K562 (cell line): ENCODE measurements at regions not wholly inside any gene's neighbourhood (a gene's known extent, or its start where the extent isn't known, plus 50 kb on each side); places are given as distances from the start of the nearest gene placed in this dataset.

Experiments
- ATAC-seq: fragments of 200-7000 bp; cut with Tn5 transposase; 3 replicates; pipeline ENCODE4 v1.9.1; 2020; ENCODE audit warnings: moderate library complexity
- BruUV-seq: library from RNA; stranded (reverse); fragments of 400-500 nt; replicated peaks from 2 replicates; lab custom pipeline; 2021; lab: Mats Ljungman, UMichigan
- CTCF ChIA-PET: fragments of 300-600 bp; formaldehyde crosslinking; extraction: SDS; loops from one replicate; lab custom pipeline; 2021; ENCODE audit warnings: low intra/inter-chr PET ratio; lab: Yijun Ruan, JAX
- POLR2A ChIA-PET: fragments of 300-600, 350-650 bp; sonication (Branson Sonifier 250); formaldehyde crosslinking; extraction: SDS; loops from one replicate; lab custom pipeline; 2021; ENCODE audit warnings: antibody characterized with exemption, inconsistent platforms; lab: Yijun Ruan, JAX
- DNase-seq, 4 experiments: peaks; one replicate each; pipeline versions ENCODE4 v3.0.0 to v3.0.0-alpha.2; 2011 to 2018; ENCODE audit warnings: low spot score in 3 of 4, mixed read lengths in 3 of 4; ENCODE audit errors: extremely low read depth in 1 of 4
- FAIRE-seq: peaks from 2 replicates; lab custom pipeline; 2011; peaks lifted over from hg19 to GRCh38; lab: Jason Lieb, UNC
- H2AFZ ChIP-seq: 2 replicates; pipeline ENCODE4 v1.6.0; 2011; ENCODE audit warnings: low read depth, low read length, control low read depth, inconsistent platforms
- H3K27ac ChIP-seq: fragments of 200-600 bp; 3 replicates; pipeline ENCODE4 v1.8.0; 2011; ENCODE audit warnings: low read depth, mild to moderate bottlenecking, control low read depth, inconsistent platforms, low read length, moderate library complexity, mixed read lengths; ENCODE audit errors: extremely low read depth
- H3K27me3 ChIP-seq, 2 experiments: fragments of 300-600 bp in 1 of 2; 2 replicates in 1 of 2; 3 replicates in 1 of 2; pipeline versions ENCODE4 v1.6.0 to v1.8.0; 2011; ENCODE audit warnings: inconsistent platforms in 2 of 2, low read length in 2 of 2, mild to moderate bottlenecking in 1 of 2, mixed read lengths in 1 of 2, moderate library complexity in 1 of 2; ENCODE audit not compliant: control insufficient read depth in 2 of 2, insufficient read depth in 2 of 2
- H3K36me3 ChIP-seq: fragments of 300-600 bp; 3 replicates; pipeline ENCODE4 v1.8.0; 2011; ENCODE audit warnings: mild to moderate bottlenecking, low read length, inconsistent platforms; ENCODE audit not compliant: control insufficient read depth, insufficient read depth
- H3K4me1 ChIP-seq, 2 experiments: fragments of 200-600 bp in 1 of 2; replicated peaks in 1 of 2; 2 replicates in 1 of 2; 3 replicates in 1 of 2; pipeline versions ENCODE4 v1.5.1 to v1.8.0; 2011; ENCODE audit warnings: inconsistent platforms in 2 of 2, low read length in 2 of 2, mild to moderate bottlenecking in 1 of 2, mixed read lengths in 1 of 2, moderate library complexity in 1 of 2; ENCODE audit not compliant: control insufficient read depth in 2 of 2, insufficient read depth in 2 of 2
- H3K4me2 ChIP-seq: 2 replicates; pipeline ENCODE4 v1.6.1; 2011; ENCODE audit warnings: low read length, control low read depth, inconsistent platforms, mixed read lengths; ENCODE audit not compliant: insufficient read depth
- H3K4me3 ChIP-seq: fragments of 200-600 bp; sonication (generic), shearing (Covaris generic); 2 replicates; pipeline ENCODE4 v1.5.1; 2016; ENCODE audit warnings: control low read depth, inconsistent platforms
- H3K79me2 ChIP-seq: fragments of 200-600 bp; 3 replicates; pipeline ENCODE4 v1.8.0; 2011; ENCODE audit warnings: low read length, inconsistent platforms; ENCODE audit not compliant: control insufficient read depth, insufficient read depth
- H3K9ac ChIP-seq, 2 experiments: 2 replicates each; pipeline versions ENCODE4 v1.6.0 to v1.6.1; 2011; ENCODE audit warnings: low read depth in 2 of 2, low read length in 2 of 2, control low read depth in 1 of 2, inconsistent platforms in 1 of 2, mild to moderate bottlenecking in 1 of 2, mixed read lengths in 1 of 2; ENCODE audit not compliant: insufficient read depth in 1 of 2
- H3K9me1 ChIP-seq: one replicate; pipeline ENCODE4 v1.6.0; 2011; ENCODE audit warnings: inconsistent platforms, mild to moderate bottlenecking, low read length, moderate library complexity; ENCODE audit not compliant: control insufficient read depth, insufficient read depth
- H3K9me3 ChIP-seq: replicated peaks from 2 replicates; pipeline ENCODE4 v1.5.1; 2011; ENCODE audit warnings: low read depth, low read length, inconsistent platforms; ENCODE audit not compliant: control insufficient read depth, insufficient read depth
- H4K20me1 ChIP-seq: replicated peaks from 2 replicates; pipeline ENCODE4 v1.6.1; 2011; ENCODE audit warnings: low read length, inconsistent platforms, mixed read lengths; ENCODE audit not compliant: control insufficient read depth, insufficient read depth
- ARID2 ChIP-seq: fragments of 450-650 bp; IDR thresholded peaks from 2 replicates; pipeline ENCODE4 v1.6.1; 2017; ENCODE audit warnings: antibody characterized with exemption, mild to moderate bottlenecking
- EGR1 ChIP-seq: fragments of 450-650 bp; conservative IDR thresholded peaks from 2 replicates; pipeline ENCODE4 v1.6.1; 2017; ENCODE audit warnings: mild to moderate bottlenecking
- RFX7 ChIP-seq: fragments of 250-450 bp; sonication (Bioruptor Pico); IDR thresholded peaks from 2 replicates; pipeline ENCODE4 v1.5.1; 2021; ENCODE audit warnings: mild to moderate bottlenecking
- TBP ChIP-seq: optimal IDR thresholded peaks from 2 replicates; pipeline ENCODE3; 2011; ENCODE audit warnings: low read depth, low read length, improper control_type of control experiment
- WGBS: fragments of 100-300 bp; shearing (Covaris generic); methylation state at CpG from one replicate; pipeline ENCODE4 v1.1.6; 2016; ENCODE audit warnings: low coverage, mixed read lengths; ENCODE audit not compliant: insufficient coverage; ENCODE audit errors: missing lambda C conversion rate; 5-methylcytosine and 5-hydroxymethylcytosine counted together
- in situ Hi-C: fragments of 300-500 bp; cut with MboI; formaldehyde crosslinking; loops from 4 replicates; pipeline ENCODE4 v1.15.0; 2018; ENCODE audit warnings: inconsistent platforms, mixed read lengths
- intact Hi-C: fragments of 100-400 bp; cut with micrococcal nuclease; formaldehyde crosslinking; loops from 2 replicates; pipeline ENCODE4 v1.14.2; 2022
- TF ChIP-seq, protein P1 (sequence below), 2 experiments: IDR thresholded peaks; 2 replicates each; pipeline ENCODE4 v1.6.1; 2012; ENCODE audit warnings: improper control_type of control experiment in 2 of 2, low read depth in 2 of 2, low read length in 2 of 2, borderline replicate concordance in 1 of 2
- TF ChIP-seq, protein P2 (sequence below), 2 experiments: fragments of 450-650 bp; formaldehyde crosslinking in 1 of 2; IDR thresholded peaks; 2 replicates each; pipeline versions ENCODE4 v1.4.0 to v1.6.1; 2014 to 2020; ENCODE audit warnings: mild to moderate bottlenecking in 2 of 2, borderline replicate concordance in 1 of 2, low read depth in 1 of 2

- H3K4me2 ChIP-seq: no peak overlapping the region
- no TSS peak for BruUV-seq
- no peak overlapping the region for H3K27ac ChIP-seq
- H3K4me3 ChIP-seq: no peak overlapping the region
- in situ Hi-C loops (no loop called here), intact Hi-C loops (no loop called here)
- 0% methylated on average over 5 of the region's 5 CpGs for WGBS
- no peak for ATAC-seq
- no peak overlapping the region for H3K9ac ChIP-seq
- CTCF ChIA-PET: no interaction called here
- H2AFZ ChIP-seq: no peak overlapping the region
- H3K27me3 ChIP-seq: no peaks in the 10 kb centered on the region
- no peaks in the 10 kb centered on the region for H3K4me1 ChIP-seq
- H3K79me2 ChIP-seq: no peaks in the 10 kb centered on the region
- H3K9me1 ChIP-seq: no peaks in the 10 kb centered on the region
- no peak for FAIRE-seq
- no peaks in the 10 kb centered on the region; the same call in 1 of the 2 replicates for H3K9me3 ChIP-seq
- POLR2A ChIA-PET: no interaction called here
- no peaks in the 10 kb centered on the region for H3K36me3 ChIP-seq
- no peak for DNase-seq
- H4K20me1 ChIP-seq: no peaks in the 10 kb centered on the region
- peak; percentile 24 for TF ChIP-seq TBP
- TF ChIP-seq RFX7: no peak
- TF ChIP-seq, protein P1, sequence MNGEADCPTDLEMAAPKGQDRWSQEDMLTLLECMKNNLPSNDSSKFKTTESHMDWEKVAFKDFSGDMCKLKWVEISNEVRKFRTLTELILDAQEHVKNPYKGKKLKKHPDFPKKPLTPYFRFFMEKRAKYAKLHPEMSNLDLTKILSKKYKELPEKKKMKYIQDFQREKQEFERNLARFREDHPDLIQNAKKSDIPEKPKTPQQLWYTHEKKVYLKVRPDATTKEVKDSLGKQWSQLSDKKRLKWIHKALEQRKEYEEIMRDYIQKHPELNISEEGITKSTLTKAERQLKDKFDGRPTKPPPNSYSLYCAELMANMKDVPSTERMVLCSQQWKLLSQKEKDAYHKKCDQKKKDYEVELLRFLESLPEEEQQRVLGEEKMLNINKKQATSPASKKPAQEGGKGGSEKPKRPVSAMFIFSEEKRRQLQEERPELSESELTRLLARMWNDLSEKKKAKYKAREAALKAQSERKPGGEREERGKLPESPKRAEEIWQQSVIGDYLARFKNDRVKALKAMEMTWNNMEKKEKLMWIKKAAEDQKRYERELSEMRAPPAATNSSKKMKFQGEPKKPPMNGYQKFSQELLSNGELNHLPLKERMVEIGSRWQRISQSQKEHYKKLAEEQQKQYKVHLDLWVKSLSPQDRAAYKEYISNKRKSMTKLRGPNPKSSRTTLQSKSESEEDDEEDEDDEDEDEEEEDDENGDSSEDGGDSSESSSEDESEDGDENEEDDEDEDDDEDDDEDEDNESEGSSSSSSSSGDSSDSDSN (IDR thresholded peaks at IDR 0.05; ENCODE audit: borderline replicate concordance in 1 of 2, low read depth in 2 of 2, low read length in 2 of 2): peak in 1 of 2 experiments; percentile 78; a peak in 1 of 4 replicates
- TF ChIP-seq EGR1: no peak
These were observed 72.0 kb upstream of the PJA1 start for GRCh38 chrX:69237236-69237635.

DNA sequence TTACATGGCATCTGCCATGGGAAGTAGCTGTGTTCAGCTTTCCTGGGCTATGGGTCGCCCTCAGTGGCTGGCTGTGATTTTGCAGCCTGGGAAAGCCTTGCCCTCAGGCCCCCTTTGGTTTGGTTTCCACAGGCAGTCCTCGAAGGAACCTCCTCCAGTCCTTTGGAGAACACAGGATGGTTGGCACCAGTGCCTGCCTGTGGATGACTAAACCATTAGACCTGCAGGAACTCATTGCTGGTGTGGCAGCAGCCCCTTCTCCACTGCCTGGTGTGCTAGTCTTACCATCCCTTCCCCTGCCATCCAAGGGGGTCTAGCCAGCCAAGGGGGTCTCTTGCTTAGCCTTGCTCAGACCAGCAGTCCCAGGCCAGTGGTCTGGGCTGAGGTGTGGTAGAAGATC lies 71.4 kb upstream of the PJA1 start:
- Histone ChIP-seq H3K4me3 (no peak overlapping the region), H3K9me3 (no peaks in the 10 kb centered on the region; the same call in 1 of the 2 replicates), H3K9ac (no peak overlapping the region), H3K4me2 (no peak overlapping the region), H3K79me2 (no peaks in the 10 kb centered on the region), H2AFZ (no peak overlapping the region), H3K27ac (no peak overlapping the region), H4K20me1 (no peaks in the 10 kb centered on the region), H3K4me1 (no peaks in the 10 kb centered on the region), H3K27me3 (no peaks in the 10 kb centered on the region), H3K9me1 (no peaks in the 10 kb centered on the region), H3K36me3 (no peaks in the 10 kb centered on the region)
- no peak for ATAC-seq
- BruUV-seq: no TSS peak
- ChIA-PET CTCF (no interaction called here), POLR2A (no interaction called here)
- intact Hi-C loops (no loop called here), in situ Hi-C loops (no loop called here)
- DNase-seq: no peak
- WGBS: 0% methylated on average over 2 of the region's 2 CpGs
- FAIRE-seq: no peak
- TF ChIP-seq, protein P2, sequence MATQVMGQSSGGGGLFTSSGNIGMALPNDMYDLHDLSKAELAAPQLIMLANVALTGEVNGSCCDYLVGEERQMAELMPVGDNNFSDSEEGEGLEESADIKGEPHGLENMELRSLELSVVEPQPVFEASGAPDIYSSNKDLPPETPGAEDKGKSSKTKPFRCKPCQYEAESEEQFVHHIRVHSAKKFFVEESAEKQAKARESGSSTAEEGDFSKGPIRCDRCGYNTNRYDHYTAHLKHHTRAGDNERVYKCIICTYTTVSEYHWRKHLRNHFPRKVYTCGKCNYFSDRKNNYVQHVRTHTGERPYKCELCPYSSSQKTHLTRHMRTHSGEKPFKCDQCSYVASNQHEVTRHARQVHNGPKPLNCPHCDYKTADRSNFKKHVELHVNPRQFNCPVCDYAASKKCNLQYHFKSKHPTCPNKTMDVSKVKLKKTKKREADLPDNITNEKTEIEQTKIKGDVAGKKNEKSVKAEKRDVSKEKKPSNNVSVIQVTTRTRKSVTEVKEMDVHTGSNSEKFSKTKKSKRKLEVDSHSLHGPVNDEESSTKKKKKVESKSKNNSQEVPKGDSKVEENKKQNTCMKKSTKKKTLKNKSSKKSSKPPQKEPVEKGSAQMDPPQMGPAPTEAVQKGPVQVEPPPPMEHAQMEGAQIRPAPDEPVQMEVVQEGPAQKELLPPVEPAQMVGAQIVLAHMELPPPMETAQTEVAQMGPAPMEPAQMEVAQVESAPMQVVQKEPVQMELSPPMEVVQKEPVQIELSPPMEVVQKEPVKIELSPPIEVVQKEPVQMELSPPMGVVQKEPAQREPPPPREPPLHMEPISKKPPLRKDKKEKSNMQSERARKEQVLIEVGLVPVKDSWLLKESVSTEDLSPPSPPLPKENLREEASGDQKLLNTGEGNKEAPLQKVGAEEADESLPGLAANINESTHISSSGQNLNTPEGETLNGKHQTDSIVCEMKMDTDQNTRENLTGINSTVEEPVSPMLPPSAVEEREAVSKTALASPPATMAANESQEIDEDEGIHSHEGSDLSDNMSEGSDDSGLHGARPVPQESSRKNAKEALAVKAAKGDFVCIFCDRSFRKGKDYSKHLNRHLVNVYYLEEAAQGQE (IDR thresholded peaks at IDR 0.05; ENCODE audit: borderline replicate concordance): no peak
- TF ChIP-seq, protein P2 (CRISPR knock-in tag; IDR thresholded peaks at IDR 0.05; ENCODE audit: low read depth): no peak
- TF ChIP-seq ARID2: no peak
